Gastroesophageal sphincter (tissue), 4 donors: ENCODE measurements at regions not wholly inside any gene's neighbourhood (a gene's known extent, or its start where the extent isn't known, plus 50 kb on each side); places are given as distances from the start of the nearest gene placed in this dataset.

Source experiments
- ATAC-seq: fragments of 150-250 bp; one replicate; pipeline ENCODE4 v1.9.1; 2016; ENCODE audit warnings: mild to moderate bottlenecking, moderate library complexity
- H3K27ac ChIP-seq, 4 donors: fragments of 200-600 bp; sonication (generic) in 3 of 4; 1 replicate in 3 of 4; 2 replicates in 1 of 4; pipeline ENCODE4 v1.5.1; 2016 to 2019
- H3K27me3 ChIP-seq: fragments of 200-600 bp; sonication (generic); one replicate; pipeline ENCODE4 v1.5.1; 2019
- H3K36me3 ChIP-seq, 2 donors: fragments of 200-600 bp; sonication (generic); one replicate each; pipeline ENCODE4 v1.5.1; 2019; ENCODE audit warnings: control low read depth in 1 of 2
- H3K4me1 ChIP-seq, 3 donors: fragments of 200-600 bp; sonication (generic); 1 replicate in 2 of 3; 2 replicates in 1 of 3; pipeline ENCODE4 v1.5.1; 2016 to 2019; ENCODE audit warnings: control low read depth in 2 of 3
- H3K4me3 ChIP-seq, 2 donors: fragments of 200-600 bp; sonication (generic); one replicate each; pipeline ENCODE4 v1.5.1; 2019; ENCODE audit warnings: mild to moderate bottlenecking in 1 of 2, moderate library complexity in 1 of 2
- H3K9me3 ChIP-seq, 3 donors: fragments of 200-600 bp; sonication (generic); one replicate each; pipeline ENCODE4 v1.5.1; 2017 to 2019; ENCODE audit warnings: control low read depth in 2 of 3
- EP300 ChIP-seq: sonication (generic); formaldehyde crosslinking; IDR thresholded peaks from one replicate; pipeline ENCODE4 v1.6.1; 2017; ENCODE audit warnings: antibody characterized with exemption, mild to moderate bottlenecking
- POLR2A ChIP-seq, 2 donors: fragments of 450-650 bp; IDR thresholded peaks; one replicate each; pipeline ENCODE4 v1.6.1; 2017; ENCODE audit warnings: antibody characterized with exemption in 2 of 2, mild to moderate bottlenecking in 2 of 2, moderate library complexity in 1 of 2
- POLR2AphosphoS5 ChIP-seq: sonication (generic); formaldehyde crosslinking; IDR thresholded peaks from one replicate; pipeline ENCODE4 v1.6.1; 2017; ENCODE audit warnings: antibody characterized with exemption
- WGBS, 2 donors: methylation state at CpG; one replicate each; pipeline ENCODE4 v1.1.5; 2018; ENCODE audit warnings: low coverage in 1 of 2; 5-methylcytosine and 5-hydroxymethylcytosine counted together
- TF ChIP-seq, protein P1 (sequence below), 4 experiments: fragments of 200-600 bp in 2 of 4; fragments of 450-650 bp in 2 of 4; sonication (generic) in 1 of 4; IDR thresholded peaks; one replicate each; pipeline ENCODE4 v1.5.1; 2017 to 2019; ENCODE audit warnings: antibody characterized with exemption in 4 of 4, mild to moderate bottlenecking in 2 of 4, moderate library complexity in 2 of 4

DNA sequence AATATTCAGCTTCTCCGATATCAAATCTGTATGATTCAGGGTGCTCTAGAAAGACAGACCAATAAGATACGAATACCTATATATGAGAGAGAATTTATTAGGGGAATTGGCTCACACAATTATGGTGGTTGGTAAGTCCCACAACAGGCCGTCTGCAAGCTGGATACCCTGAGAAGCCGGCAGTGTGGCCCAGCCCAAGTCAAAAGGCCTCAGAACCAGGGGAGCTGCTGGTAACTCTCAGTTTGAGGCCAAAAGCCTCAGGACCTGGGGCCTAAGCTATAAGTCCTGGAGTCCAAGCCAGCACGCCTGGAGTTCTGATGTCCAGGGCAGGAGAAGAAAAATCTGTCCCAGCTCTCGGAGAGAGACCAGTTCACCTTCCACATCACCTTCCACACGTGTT lies 318.7 kb downstream of the BRD1 start:
- Histone ChIP-seq H3K4me3 (no peak overlapping the region), H3K4me1 (no peaks in the 10 kb centered on the region), H3K9me3 (peaks cover 0 to 18% (median 0%) of the 10 kb centered on the region in 3 donors), H3K27me3 (peaks cover 10% of the 10 kb centered on the region), H3K27ac (no peak overlapping the region), H3K36me3 (no peaks in the 10 kb centered on the region)
- WGBS, 2 donors = 82 to 91% methylated on average over 4 to 7 of the region's 7 CpGs
- no peak for ATAC-seq
- TF ChIP-seq POLR2A (IDR thresholded peaks at IDR 0.05) = no peak
- TF ChIP-seq EP300 = no peak
- TF ChIP-seq, protein P1, sequence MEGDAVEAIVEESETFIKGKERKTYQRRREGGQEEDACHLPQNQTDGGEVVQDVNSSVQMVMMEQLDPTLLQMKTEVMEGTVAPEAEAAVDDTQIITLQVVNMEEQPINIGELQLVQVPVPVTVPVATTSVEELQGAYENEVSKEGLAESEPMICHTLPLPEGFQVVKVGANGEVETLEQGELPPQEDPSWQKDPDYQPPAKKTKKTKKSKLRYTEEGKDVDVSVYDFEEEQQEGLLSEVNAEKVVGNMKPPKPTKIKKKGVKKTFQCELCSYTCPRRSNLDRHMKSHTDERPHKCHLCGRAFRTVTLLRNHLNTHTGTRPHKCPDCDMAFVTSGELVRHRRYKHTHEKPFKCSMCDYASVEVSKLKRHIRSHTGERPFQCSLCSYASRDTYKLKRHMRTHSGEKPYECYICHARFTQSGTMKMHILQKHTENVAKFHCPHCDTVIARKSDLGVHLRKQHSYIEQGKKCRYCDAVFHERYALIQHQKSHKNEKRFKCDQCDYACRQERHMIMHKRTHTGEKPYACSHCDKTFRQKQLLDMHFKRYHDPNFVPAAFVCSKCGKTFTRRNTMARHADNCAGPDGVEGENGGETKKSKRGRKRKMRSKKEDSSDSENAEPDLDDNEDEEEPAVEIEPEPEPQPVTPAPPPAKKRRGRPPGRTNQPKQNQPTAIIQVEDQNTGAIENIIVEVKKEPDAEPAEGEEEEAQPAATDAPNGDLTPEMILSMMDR (IDR thresholded peaks at IDR 0.05) = no peak
- no peak for TF ChIP-seq POLR2AphosphoS5

DNA sequence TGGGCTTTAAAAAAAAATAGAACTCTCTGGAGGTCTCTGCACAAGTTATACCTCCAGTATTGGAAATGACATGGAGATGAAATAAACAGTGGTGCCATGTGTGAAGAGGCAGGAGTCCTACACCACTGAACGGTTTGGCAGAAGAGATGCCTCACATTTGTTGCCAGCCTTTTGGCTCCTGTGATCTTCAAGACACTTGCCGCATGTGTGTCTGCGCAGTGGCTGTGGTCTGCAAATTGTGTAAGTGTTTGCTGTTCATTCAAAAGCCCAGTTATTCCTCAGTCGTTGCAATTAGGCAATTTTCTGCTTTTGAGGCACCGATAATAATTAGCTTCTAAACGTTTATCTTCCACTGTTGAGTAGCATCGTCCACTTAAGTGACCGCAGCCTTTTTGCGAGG lies 319.1 kb downstream of the BRD1 start:
- 80 to 92% methylated on average over 7 to 9 of the region's 9 CpGs for WGBS, 2 donors

DNA sequence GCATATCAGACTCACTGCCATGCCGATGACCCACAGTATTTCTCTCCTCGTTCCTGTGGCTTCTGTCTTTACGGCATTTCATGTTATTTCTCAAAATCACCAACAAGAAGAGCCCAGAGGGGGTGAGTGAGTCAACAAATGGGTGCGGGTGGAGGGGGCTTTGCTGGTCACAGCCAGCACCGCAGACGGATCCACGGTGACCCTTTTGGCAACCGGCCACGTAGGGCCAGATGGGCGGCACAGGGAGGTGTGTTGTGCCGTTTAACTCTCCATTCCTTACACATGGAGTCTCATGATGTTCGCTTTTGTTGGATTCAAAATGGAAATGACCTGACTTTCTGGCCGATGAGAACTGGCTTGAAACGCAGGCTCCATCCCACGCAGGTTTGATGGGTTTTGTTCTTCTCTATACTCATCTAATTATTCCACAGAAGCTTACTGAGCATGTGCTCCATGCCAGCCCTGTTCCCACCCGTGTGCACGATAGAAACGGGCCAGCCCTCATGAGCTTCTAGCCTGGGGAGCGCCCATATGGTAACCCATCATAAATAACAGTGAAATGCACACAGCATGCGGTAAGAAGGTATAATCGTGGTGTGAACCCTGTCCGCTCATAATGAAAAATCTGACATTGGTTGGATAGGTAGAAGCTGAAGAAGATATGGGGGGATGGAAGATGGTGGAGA lies 319.9 kb downstream of the BRD1 start:
- H3K9me3 ChIP-seq = peaks cover 0 to 18% (median 0%) of the 10 kb centered on the region in 3 donors
- no peaks in the 10 kb centered on the region for H3K36me3 ChIP-seq
- H3K27me3 ChIP-seq = no peaks in the 10 kb centered on the region
- H3K4me1 ChIP-seq = no peaks in the 10 kb centered on the region
- ATAC-seq = no peak
- TF ChIP-seq, protein P1 (IDR thresholded peaks at IDR 0.05) = no peak
- no peak for TF ChIP-seq POLR2A (IDR thresholded peaks at IDR 0.05)
- TF ChIP-seq POLR2AphosphoS5 = no peak
- no peak for TF ChIP-seq EP300
- WGBS, 2 donors = 84 to 89% methylated on average over 6 to 19 of the region's 22 CpGs
- no peak overlapping the region for H3K4me3 ChIP-seq
- no peak overlapping the region for H3K27ac ChIP-seq

More for the DNA sequence above, 319.1 kb downstream of the BRD1 start:
- Histone ChIP-seq H3K27me3 (peaks cover 5% of the 10 kb centered on the region), H3K27ac (no peak overlapping the region), H3K4me3 (no peak overlapping the region), H3K36me3 (no peaks in the 10 kb centered on the region), H3K9me3 (peaks cover 0 to 18% (median 0%) of the 10 kb centered on the region in 3 donors), H3K4me1 (no peaks in the 10 kb centered on the region)
- ATAC-seq = no peak
- TF ChIP-seq, protein P1 (IDR thresholded peaks at IDR 0.05) = no peak

GRCh38 chr22:49506010-49506400 lies 321.7 kb downstream of the BRD1 start:
- no peak for ATAC-seq
- H3K27me3 ChIP-seq = no peaks in the 10 kb centered on the region
- no peaks in the 10 kb centered on the region for H3K36me3 ChIP-seq
- H3K4me3 ChIP-seq = no peak overlapping the region
- H3K27ac ChIP-seq = no peak overlapping the region
- 83 to 93% methylated on average over 2 to 3 of the region's 6 CpGs for WGBS, 2 donors
- peaks cover 0 to 12% (median 0%) of the 10 kb centered on the region in 3 donors for H3K9me3 ChIP-seq
- H3K4me1 ChIP-seq = no peaks in the 10 kb centered on the region
- TF ChIP-seq POLR2AphosphoS5 (no peak), EP300 (no peak), POLR2A (IDR thresholded peaks at IDR 0.05) (no peak)
- TF ChIP-seq, protein P1 (IDR thresholded peaks at IDR 0.05) = no peak

- Histone ChIP-seq H3K27me3 (no peaks in the 10 kb centered on the region), H3K4me3 (no peak overlapping the region), H3K36me3 (no peaks in the 10 kb centered on the region), H3K9me3 (peaks cover 0 to 9% (median 0%) of the 10 kb centered on the region in 3 donors), H3K4me1 (no peaks in the 10 kb centered on the region), H3K27ac (no peak overlapping the region)
- no peak for ATAC-seq
- 92% methylated on average over 4 to 6 of the region's 7 CpGs for WGBS, 2 donors
- no peak for TF ChIP-seq POLR2A (IDR thresholded peaks at IDR 0.05)
- TF ChIP-seq, protein P1 (IDR thresholded peaks at IDR 0.05) = no peak
- TF ChIP-seq EP300 = no peak
- no peak for TF ChIP-seq POLR2AphosphoS5
Measured at GRCh38 chr22:49505337-49506009, 322.2 kb downstream of the BRD1 start.
